SK-N-SH (cell line): ENCODE measurements at regions not wholly inside any gene's neighbourhood (a gene's known extent, or its start where the extent isn't known, plus 50 kb on each side); places are given as distances from the start of the nearest gene placed in this dataset.

Experiments used
- CTCF ChIA-PET: fragments of 300-600, 350-600 bp; formaldehyde crosslinking; extraction: SDS; loops from one replicate; lab custom pipeline; 2021; lab: Yijun Ruan, JAX
- POLR2A ChIA-PET: fragments of 350-600 bp; sonication (Branson Sonifier 250); formaldehyde crosslinking; extraction: SDS; loops from one replicate; lab custom pipeline; 2020; ENCODE audit warnings: antibody characterized with exemption, inconsistent platforms; lab: Yijun Ruan, JAX
- DNase-seq: peaks from one replicate; pipeline ENCODE4 v3.0.0; 2012
- H2AFZ ChIP-seq: fragments of 200-600 bp; sonication (generic); 2 replicates; pipeline ENCODE4 v1.8.1; 2016; ENCODE audit warnings: antibody characterized with exemption, mild to moderate bottlenecking, low read depth
- H3F3A ChIP-seq: fragments of 200-600 bp; sonication (generic); replicated peaks from 2 replicates; pipeline ENCODE3; 2016; ENCODE audit warnings: antibody characterized with exemption, mild to moderate bottlenecking; ENCODE audit not compliant: insufficient read depth
- H3K27ac ChIP-seq, 2 experiments: fragments of 200-500 bp in 1 of 2; fragments of 200-600 bp in 1 of 2; sonication (Bioruptor generic) in 1 of 2; sonication (generic), shearing (Covaris generic) in 1 of 2; 2 replicates each; pipeline versions ENCODE4 v1.5.1 to v1.6.1; 2014 to 2016; ENCODE audit warnings: low read depth in 2 of 2, inconsistent platforms in 1 of 2, low read length in 1 of 2, mild to moderate bottlenecking in 1 of 2, mixed read lengths in 1 of 2
- H3K27me3 ChIP-seq: fragments of 200-600 bp; sonication (generic), shearing (Covaris generic); 2 replicates; pipeline ENCODE4 v1.6.1; 2016; ENCODE audit warnings: mixed run types; ENCODE audit not compliant: insufficient read depth
- H3K36me3 ChIP-seq, 2 experiments: fragments of 200-500 bp in 1 of 2; fragments of 200-600 bp in 1 of 2; sonication (Bioruptor generic) in 1 of 2; sonication (generic) in 1 of 2; replicated peaks in 1 of 2; 2 replicates each; pipeline versions ENCODE3 to v1.5.1; 2014 to 2016; ENCODE audit warnings: low read length in 1 of 2, mild to moderate bottlenecking in 1 of 2; ENCODE audit not compliant: insufficient read depth in 2 of 2, control insufficient read depth in 1 of 2
- H3K4me1 ChIP-seq, 2 experiments: fragments of 200-500 bp in 1 of 2; fragments of 200-600 bp in 1 of 2; sonication (Bioruptor generic) in 1 of 2; sonication (generic), shearing (Covaris generic) in 1 of 2; 2 replicates each; pipeline versions ENCODE4 v1.5.1 to v1.6.1; 2014 to 2016; ENCODE audit warnings: low read depth in 1 of 2, low read length in 1 of 2, mixed run types in 1 of 2; ENCODE audit not compliant: insufficient read depth in 2 of 2, control insufficient read depth in 1 of 2
- H3K4me2 ChIP-seq: fragments of 200-600 bp; sonication (generic), shearing (Covaris generic); 2 replicates; pipeline ENCODE4 v1.6.1; 2017; ENCODE audit warnings: mixed run types
- H3K4me3 ChIP-seq, 2 experiments: fragments of 200-500 bp in 1 of 2; fragments of 200-600 bp in 1 of 2; sonication (Bioruptor generic) in 1 of 2; sonication (generic), shearing (Covaris generic) in 1 of 2; 2 replicates each; pipeline versions ENCODE4 v1.5.1 to v1.8.1; 2014 to 2016; ENCODE audit warnings: low read depth in 2 of 2, inconsistent platforms in 1 of 2, low read length in 1 of 2, mild to moderate bottlenecking in 1 of 2, mixed read lengths in 1 of 2, moderate library complexity in 1 of 2
- H3K79me2 ChIP-seq: fragments of 200-600 bp; sonication (generic); 2 replicates; pipeline ENCODE4 v1.8.1; 2017; ENCODE audit warnings: mild to moderate bottlenecking; ENCODE audit not compliant: insufficient read depth
- H3K9ac ChIP-seq: fragments of 200-600 bp; sonication (generic); 2 replicates; pipeline ENCODE4 v1.6.1; 2017; ENCODE audit warnings: mixed run types
- H3K9me2 ChIP-seq: fragments of 200-600 bp; sonication (generic); 2 replicates; pipeline ENCODE4 v1.6.1; 2017; ENCODE audit warnings: mixed run types
- H3K9me3 ChIP-seq: fragments of 200-600 bp; sonication (generic); 2 replicates; pipeline ENCODE4 v1.6.1; 2017; ENCODE audit warnings: mixed run types, mild to moderate bottlenecking, moderate library complexity
- H4K20me1 ChIP-seq: fragments of 200-600 bp; sonication (generic); 2 replicates; pipeline ENCODE4 v1.6.1; 2017; ENCODE audit warnings: mild to moderate bottlenecking, mixed run types; ENCODE audit not compliant: insufficient read depth
- CHD2 ChIP-seq: fragments of 150-350 bp; IDR thresholded peaks from 2 replicates; pipeline ENCODE4 v1.6.1; 2018; ENCODE audit warnings: low read length; ENCODE audit not compliant: partially characterized antibody
- FOXJ3 ChIP-seq: sonication (generic); formaldehyde crosslinking; IDR thresholded peaks from 2 replicates; pipeline ENCODE4 v1.5.1; 2020; ENCODE audit warnings: mild to moderate bottlenecking, missing genetic modification reagents
- FOXM1 ChIP-seq: IDR thresholded peaks from 2 replicates; pipeline ENCODE4 v1.4.0; 2012; ENCODE audit warnings: low read depth, mild to moderate bottlenecking
- GABPA ChIP-seq: IDR thresholded peaks from 2 replicates; pipeline ENCODE4 v1.4.0; 2012; ENCODE audit warnings: low read depth, mild to moderate bottlenecking
- GATA2 ChIP-seq: sonication (generic); formaldehyde crosslinking; IDR thresholded peaks from 2 replicates; pipeline ENCODE4 v1.5.0; 2020; ENCODE audit warnings: mild to moderate bottlenecking, missing genetic modification reagents
- IRF3 ChIP-seq: fragments of 150-350 bp; IDR thresholded peaks from 2 replicates; pipeline ENCODE4 v1.6.1; 2016; ENCODE audit warnings: mild to moderate bottlenecking, low read depth, low read length
- JUND ChIP-seq: IDR thresholded peaks from 2 replicates; pipeline ENCODE4 v1.4.0; 2012
- POLR2AphosphoS5 ChIP-seq: IDR thresholded peaks from 2 replicates; pipeline ENCODE4 v1.6.1; 2012; ENCODE audit warnings: low read depth, low read length
- RAD21 ChIP-seq: IDR thresholded peaks from 2 replicates; pipeline ENCODE4 v1.6.1; 2012; ENCODE audit warnings: mild to moderate bottlenecking, low read length
- RCOR1 ChIP-seq: fragments of 150-350 bp; IDR thresholded peaks from 2 replicates; pipeline ENCODE4 v1.6.1; 2017; ENCODE audit warnings: antibody characterized with exemption, low read length
- RFX5 ChIP-seq: IDR thresholded peaks from 2 replicates; pipeline ENCODE4 v1.6.1; 2012; ENCODE audit warnings: mild to moderate bottlenecking, improper control_type of control experiment, low read length
- SIN3A ChIP-seq: IDR thresholded peaks from 2 replicates; pipeline ENCODE4 v1.6.1; 2012; ENCODE audit warnings: low read depth, mild to moderate bottlenecking, low read length, moderate library complexity, borderline replicate concordance
- SMC3 ChIP-seq: IDR thresholded peaks from 2 replicates; pipeline ENCODE4 v1.6.1; 2012; ENCODE audit warnings: low read depth, low read length, improper control_type of control experiment
- TAF1 ChIP-seq: IDR thresholded peaks from 2 replicates; pipeline ENCODE4 v1.6.1; 2012; ENCODE audit warnings: low read depth, mild to moderate bottlenecking, low read length, moderate library complexity, borderline replicate concordance
- ZBTB33 ChIP-seq: IDR thresholded peaks from 2 replicates; pipeline ENCODE4 v1.4.0; 2012; ENCODE audit warnings: low read depth, borderline replicate concordance
- WGBS: methylation state at CpG from one replicate; pipeline ENCODE4 v1.1.6; 2017; ENCODE audit warnings: low lambda C conversion rate; 5-methylcytosine and 5-hydroxymethylcytosine counted together
- TF ChIP-seq, protein P1 (sequence below): IDR thresholded peaks from 2 replicates; pipeline ENCODE4; 2012

- no peak overlapping the region for H2AFZ ChIP-seq
- no peaks in the 10 kb centered on the region for H3K36me3 ChIP-seq
- H3K27ac ChIP-seq = no peak overlapping the region
- H3K79me2 ChIP-seq = no peaks in the 10 kb centered on the region
- ChIA-PET CTCF (no interaction called here), POLR2A (no interaction called here)
- TF ChIP-seq RFX5 = no peak
- TF ChIP-seq SIN3A = no peak
- TF ChIP-seq FOXJ3 (CRISPR knock-in tag) = no peak
- no peak for TF ChIP-seq CHD2
- no peak for TF ChIP-seq FOXM1
- no peak for TF ChIP-seq ZBTB33
- H3K9ac ChIP-seq = no peak overlapping the region
- H3K9me3 ChIP-seq = no peaks in the 10 kb centered on the region
- peaks cover 0 to 38% of the 10 kb centered on the region in 2 experiments; a peak in 2 of 4 replicates for H3K4me1 ChIP-seq
- DNase-seq = no peak
- no peaks in the 10 kb centered on the region for H4K20me1 ChIP-seq
- no peaks in the 10 kb centered on the region for H3K9me2 ChIP-seq
- WGBS = 50% methylated on average over 13 of the region's 13 CpGs
- H3K27me3 ChIP-seq = no peaks in the 10 kb centered on the region
- H3K4me3 ChIP-seq = no peak overlapping the region
- no peak overlapping the region for H3K4me2 ChIP-seq
- H3F3A ChIP-seq = no peaks in the 10 kb centered on the region
Measured at GRCh38 chr2:15838481-15839090, 101.8 kb upstream of the MYCN start.

- no peaks in the 10 kb centered on the region for H4K20me1 ChIP-seq
- H3K4me3 ChIP-seq = no peak overlapping the region
- no peaks in the 10 kb centered on the region for H3K27me3 ChIP-seq
- DNase-seq = no peak
- TF ChIP-seq RCOR1 (no peak), FOXM1 (no peak), JUND (no peak), TAF1 (no peak), IRF3 (no peak), GABPA (no peak), RAD21 (no peak), POLR2AphosphoS5 (no peak), GATA2 (CRISPR knock-in tag) (no peak), ZBTB33 (no peak), FOXJ3 (CRISPR knock-in tag) (no peak), SMC3 (no peak)
- TF ChIP-seq, protein P1, sequence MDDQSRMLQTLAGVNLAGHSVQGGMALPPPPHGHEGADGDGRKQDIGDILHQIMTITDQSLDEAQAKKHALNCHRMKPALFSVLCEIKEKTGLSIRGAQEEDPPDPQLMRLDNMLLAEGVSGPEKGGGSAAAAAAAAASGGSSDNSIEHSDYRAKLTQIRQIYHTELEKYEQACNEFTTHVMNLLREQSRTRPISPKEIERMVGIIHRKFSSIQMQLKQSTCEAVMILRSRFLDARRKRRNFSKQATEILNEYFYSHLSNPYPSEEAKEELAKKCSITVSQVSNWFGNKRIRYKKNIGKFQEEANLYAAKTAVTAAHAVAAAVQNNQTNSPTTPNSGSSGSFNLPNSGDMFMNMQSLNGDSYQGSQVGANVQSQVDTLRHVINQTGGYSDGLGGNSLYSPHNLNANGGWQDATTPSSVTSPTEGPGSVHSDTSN = no peak
- peaks cover 0 to 48% of the 10 kb centered on the region in 2 experiments; a peak in 2 of 4 replicates for H3K4me1 ChIP-seq
- WGBS = 45% methylated on average over 9 of the region's 9 CpGs
- CTCF ChIA-PET = interaction anchor here (0.6 to 1.2 kb wide), 2 partner anchors 42 to 100 kb away, joined by 3 read pairs; no protein-coding TSS in a partner anchor
- POLR2A ChIA-PET = no interaction called here
- no peaks in the 10 kb centered on the region for H3K79me2 ChIP-seq
- H3F3A ChIP-seq = no peaks in the 10 kb centered on the region
- H2AFZ ChIP-seq = no peak overlapping the region
- no peaks in the 10 kb centered on the region for H3K9me3 ChIP-seq
- no peak overlapping the region for H3K4me2 ChIP-seq
- H3K36me3 ChIP-seq = no peaks in the 10 kb centered on the region
- H3K9me2 ChIP-seq = no peaks in the 10 kb centered on the region
- H3K27ac ChIP-seq = no peak overlapping the region; a peak in 1 of 4 replicates
- no peak overlapping the region for H3K9ac ChIP-seq
Measured at GRCh38 chr2:15839426-15840124, 100.8 kb upstream of the MYCN start.
